ENCODE measurements at regions not wholly inside any gene's neighbourhood (a gene's known extent, or its start where the extent isn't known, plus 50 kb on each side); places are given as distances from the start of the nearest gene placed in this dataset.
A peak's percentile ranks its signal among the peaks of the same experiment; 100 is the strongest.
"Not testable (repeated sequence)": the region's sequence is repeated elsewhere in the genome, so short reads cannot be mapped to it uniquely, and the experiment has no call there.

GRCh38 chr6:113057567-113058053 is 710.5 kb downstream of the RFPL4B start:
- no peak for DNase-seq

DNA sequence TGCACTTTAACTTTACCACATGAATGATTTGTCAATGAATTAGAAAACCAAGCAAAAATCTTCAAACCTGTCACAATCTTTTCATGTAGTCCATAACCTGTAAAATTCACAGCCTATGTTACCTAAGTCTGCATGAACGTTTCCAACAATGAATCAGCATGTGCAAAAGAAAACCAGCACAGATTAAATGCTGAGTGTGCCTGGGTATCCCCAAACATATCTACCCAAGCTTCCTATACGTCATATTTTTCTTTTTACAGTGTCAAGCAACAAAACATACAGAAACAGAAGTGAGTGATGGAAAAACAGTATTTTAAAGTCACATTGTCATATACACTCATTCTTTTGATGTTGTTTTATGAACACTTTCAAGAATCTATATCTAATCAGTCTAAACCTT is 713.5 kb downstream of the RFPL4B start:
- DNase-seq = no peak

- no peak for DNase-seq
These were observed 718.5 kb downstream of the RFPL4B start for GRCh38 chr6:113065611-113066010.

GRCh38 chr6:113067612-113068275 is 720.6 kb downstream of the RFPL4B start:
- no peak for DNase-seq

GRCh38 chr6:113068570-113068969 is 721.4 kb downstream of the RFPL4B start:
- DNase-seq = no peak

DNA sequence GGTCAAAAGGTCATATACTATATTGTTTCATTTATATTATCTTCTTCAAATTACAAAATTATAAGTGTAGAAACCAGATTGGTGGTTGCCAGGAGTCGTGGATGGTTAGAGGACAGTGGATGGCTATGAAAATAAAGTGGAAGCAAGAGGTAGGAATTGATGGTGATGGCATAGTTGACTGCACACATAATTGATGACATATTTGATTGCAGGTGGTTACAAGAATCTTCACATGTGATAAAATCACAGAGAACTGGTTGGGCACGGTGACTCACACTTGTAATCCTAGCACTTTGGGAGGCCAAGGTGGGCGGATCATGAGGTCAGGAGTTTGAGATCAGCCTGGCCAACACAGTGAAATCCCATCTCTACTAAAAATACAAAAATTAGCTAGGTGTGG is 723.6 kb downstream of the RFPL4B start:
- DNase-seq = not testable (repeated sequence)

GRCh38 chr6:113073611-113074191 is 726.6 kb downstream of the RFPL4B start:
- no peak for DNase-seq

GRCh38 chr6:113076116-113076515 is 729.0 kb downstream of the RFPL4B start:
- no peak for DNase-seq

DNA sequence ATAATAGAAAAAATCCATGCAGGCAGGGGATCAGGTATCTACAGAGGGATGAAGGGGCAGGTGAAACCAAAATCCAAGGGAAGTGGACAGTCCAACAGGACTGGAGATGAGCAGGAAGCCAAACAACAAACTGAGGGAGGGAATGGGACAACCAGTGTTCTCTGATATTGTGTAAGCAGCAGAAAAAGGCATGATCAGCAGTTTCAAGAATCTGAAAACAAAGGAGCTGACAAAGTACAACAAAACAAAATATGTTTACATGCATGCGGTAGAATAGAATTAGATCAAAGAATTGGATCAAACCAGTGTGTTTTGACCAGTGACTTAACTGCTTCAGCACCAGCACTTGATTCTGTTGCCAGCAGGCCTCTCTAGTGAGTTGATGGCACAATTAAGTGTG is 729.7 kb downstream of the RFPL4B start:
- DNase-seq = no peak

GRCh38 chr6:113077794-113078193 is 730.7 kb downstream of the RFPL4B start:
- no peak for DNase-seq

DNA sequence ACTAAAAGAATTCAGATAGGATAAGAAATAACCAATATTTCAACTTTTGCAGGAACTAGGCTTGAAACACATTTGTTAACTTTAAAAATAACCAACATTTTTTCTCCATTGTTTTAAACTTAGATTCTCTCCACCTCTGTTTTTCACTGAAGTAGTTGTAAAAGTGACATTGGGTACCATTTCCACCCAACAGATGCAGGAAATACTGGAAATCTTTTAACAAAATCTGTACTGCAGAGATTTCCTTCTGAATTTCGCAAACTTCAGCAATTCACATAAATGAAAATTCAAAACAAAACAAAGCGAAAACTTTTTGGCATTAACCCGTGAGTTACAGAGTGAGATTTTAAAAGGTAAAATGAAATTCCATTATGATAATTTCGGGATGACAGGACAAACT is 731.7 kb downstream of the RFPL4B start:
- no peak for DNase-seq

DNA sequence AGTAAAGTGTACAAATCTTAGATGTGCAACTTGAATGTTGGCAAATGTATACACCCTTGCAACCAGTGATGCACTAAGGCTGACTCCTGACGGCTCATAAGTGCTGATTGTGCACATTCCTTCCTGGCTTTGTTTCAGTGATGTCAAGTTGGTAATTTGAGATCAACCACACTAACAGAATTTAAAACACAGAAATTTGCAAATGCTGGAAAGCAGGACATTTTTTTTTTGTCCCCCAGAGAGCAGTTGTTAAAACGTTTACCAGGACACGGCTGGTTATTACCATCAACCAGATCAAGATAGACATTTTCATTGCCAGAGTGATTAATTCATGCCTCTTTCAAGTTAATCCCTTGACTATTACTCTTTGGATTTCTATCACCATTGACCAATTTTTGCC is 735.6 kb downstream of the RFPL4B start:
- DNase-seq = no peak

GRCh38 chr6:113083947-113084346 is 736.8 kb downstream of the RFPL4B start:
- no peak for DNase-seq

DNA sequence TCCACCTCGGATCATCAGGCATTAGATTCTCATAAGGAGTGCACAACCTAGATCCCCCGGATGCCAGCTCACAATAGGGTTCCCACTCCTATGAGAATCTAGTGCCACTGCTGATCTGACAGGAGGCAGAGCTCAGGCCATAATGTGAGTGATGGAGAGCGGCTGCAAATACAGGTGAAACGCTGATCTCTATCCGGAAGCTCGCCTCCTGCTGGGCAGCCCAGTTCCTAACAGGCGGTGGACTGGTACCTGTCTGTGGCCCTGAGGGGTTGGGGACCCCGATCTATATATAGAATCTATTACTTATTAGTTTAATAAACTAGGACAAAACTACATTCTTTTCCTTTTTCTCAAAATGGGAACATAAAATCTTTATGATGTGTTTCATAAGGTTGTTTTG is 741.9 kb downstream of the RFPL4B start:
- no peak for DNase-seq

DNA sequence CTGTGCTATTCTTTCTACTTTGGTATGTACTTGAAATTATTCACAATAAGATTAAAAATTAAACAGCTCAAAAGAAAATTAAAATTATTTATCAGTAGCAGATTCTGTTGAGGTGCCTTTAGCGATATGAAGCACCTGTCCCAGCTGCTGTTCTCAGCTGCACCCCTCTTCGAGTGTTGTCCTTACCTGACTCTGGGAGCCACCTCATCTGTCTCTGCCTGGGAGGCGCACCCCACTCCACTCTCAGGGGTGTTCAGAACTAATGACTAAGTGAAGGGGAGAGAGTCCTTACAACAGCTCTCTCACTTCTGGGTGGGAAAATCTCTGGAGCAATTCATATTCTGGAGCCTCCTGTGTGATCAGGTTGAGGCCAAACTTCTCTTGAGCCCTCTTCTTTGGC is 745.7 kb downstream of the RFPL4B start:
- no peak for DNase-seq

DNA sequence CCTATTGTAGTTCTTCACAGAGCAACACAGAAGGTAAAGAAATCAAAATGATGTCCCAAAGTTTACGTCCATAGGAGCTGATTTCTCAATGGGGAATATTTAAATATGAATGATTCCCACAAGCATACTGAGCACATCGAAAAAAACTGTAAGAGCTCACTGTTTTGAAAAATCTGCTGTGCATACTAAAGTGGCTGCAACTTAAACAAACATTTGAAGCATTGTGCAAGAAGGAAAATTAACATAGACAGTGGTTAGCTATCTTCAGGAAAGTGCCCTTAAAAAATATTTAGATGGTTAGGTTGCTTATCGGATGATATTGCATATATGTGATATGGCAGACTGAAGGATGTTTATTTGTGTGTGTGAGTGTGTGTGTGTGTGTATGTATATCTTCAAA is 747.6 kb downstream of the RFPL4B start:
- DNase-seq = no peak

DNA sequence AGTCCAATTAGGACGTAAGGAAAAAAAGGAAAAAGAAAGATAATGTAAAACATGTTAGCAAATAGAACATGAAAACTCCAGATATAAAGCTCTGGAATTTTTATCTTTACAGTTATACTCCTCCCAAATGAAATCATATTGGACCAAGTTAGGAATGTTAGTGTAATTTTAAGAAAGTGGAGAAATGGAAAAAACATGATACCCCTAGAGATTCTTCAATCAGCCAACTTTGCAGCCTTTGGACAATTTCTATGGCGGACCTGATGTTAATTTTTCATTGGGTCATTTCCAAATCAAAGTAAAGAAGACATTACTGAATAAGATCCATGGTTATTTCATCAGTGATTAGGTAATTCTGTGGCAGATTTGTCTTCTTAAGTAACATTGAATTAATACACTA is 748.7 kb downstream of the RFPL4B start:
- DNase-seq = no peak

- no peak for DNase-seq
These were observed 754.4 kb upstream of the MARCKS start for GRCh38 chr6:113102761-113103160.

DNA sequence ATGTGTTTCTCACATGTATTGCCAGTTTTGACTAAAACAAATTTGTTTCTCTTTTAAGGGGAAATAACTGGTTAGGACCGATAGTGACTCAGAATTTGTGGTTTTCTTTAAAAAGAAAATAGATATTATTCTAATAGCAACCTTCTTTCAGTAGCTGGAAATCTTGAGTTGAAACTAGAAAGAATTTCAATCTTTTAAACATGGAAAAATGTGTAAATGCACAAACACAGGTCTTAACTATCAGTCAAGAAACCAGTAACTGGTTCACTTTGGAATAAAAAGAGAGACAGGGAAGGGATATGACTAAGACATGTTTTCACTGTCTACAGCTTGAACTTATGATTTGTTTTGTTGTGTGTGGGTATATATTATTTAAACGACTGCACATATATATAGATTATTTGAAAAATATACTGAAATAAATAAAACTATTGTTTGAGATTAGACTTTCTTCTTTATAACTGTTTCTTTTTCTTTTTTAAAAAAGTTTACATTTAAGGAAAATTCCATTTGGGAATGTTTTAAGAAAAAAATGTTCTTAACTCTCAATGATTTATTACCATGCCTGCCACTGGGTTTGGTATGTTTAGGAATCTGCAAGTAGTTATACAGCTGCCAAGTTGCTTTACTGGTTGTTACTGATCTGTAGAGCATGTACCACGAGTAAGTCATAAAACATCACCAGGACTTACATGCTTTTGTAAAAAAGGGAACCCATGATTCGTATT is 753.3 kb upstream of the MARCKS start:
- no peak for DNase-seq

GRCh38 chr6:113104541-113104940 is 752.6 kb upstream of the MARCKS start:
- no peak for DNase-seq

DNA sequence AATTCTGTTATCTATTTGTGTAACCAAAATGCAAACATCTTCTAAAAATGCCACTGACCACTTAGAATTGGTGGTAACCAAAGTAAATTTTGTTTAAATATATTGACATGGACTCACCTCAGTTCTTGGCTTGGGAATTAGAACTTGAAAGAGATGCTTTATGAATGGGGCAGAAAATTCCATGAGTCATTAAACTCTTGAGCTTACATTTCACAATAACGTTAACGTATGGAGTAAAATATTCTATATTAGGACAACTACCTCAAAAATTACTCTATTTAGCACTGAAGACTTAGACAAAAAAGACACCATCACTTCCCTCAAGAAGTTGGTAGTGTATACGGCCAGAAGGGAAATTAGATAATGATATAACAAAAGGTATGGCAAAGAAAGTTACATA is 752.2 kb upstream of the MARCKS start:
- no peak for DNase-seq

GRCh38 chr6:113110211-113110610 is 746.9 kb upstream of the MARCKS start:
- DNase-seq = no peak

GRCh38 chr6:113111550-113111949 is 745.6 kb upstream of the MARCKS start:
- no peak for DNase-seq

- peak; percentile 61 for DNase-seq
These were observed 745.1 kb upstream of the MARCKS start for GRCh38 chr6:113112086-113112485.

All from NCI-H446 treated with DMSO at 0.1 percent for 48 hours (cell line).